AG04449 (cell line): ENCODE measurements at regions not wholly inside any gene's neighbourhood (a gene's known extent, or its start where the extent isn't known, plus 50 kb on each side); places are given as distances from the start of the nearest gene placed in this dataset.
"Not testable (repeated sequence)": the region's sequence is repeated elsewhere in the genome, so short reads cannot be mapped to it uniquely, and the experiment has no call there.

ENCODE experiments used
- CTCF ChIA-PET: fragments of 350-600 bp; formaldehyde crosslinking; extraction: SDS; loops from one replicate; lab custom pipeline; 2021; ENCODE audit warnings: antibody characterized with exemption; lab: Yijun Ruan, JAX
- POLR2A ChIA-PET: fragments of 400-600, 350-600 bp; formaldehyde crosslinking; extraction: SDS; loops from one replicate; lab custom pipeline; 2020; ENCODE audit warnings: antibody characterized with exemption, inconsistent platforms; lab: Yijun Ruan, JAX
- DNase-seq: peaks from one replicate; pipeline ENCODE4 v3.0.0-alpha.2; 2010; ENCODE audit warnings: low read depth, low spot score
- H3K4me3 ChIP-seq: 2 replicates; pipeline ENCODE4 v1.5.1; 2011; ENCODE audit warnings: low read depth, mild to moderate bottlenecking, control low read depth, low read length
- CTCF ChIP-seq: IDR thresholded peaks from one replicate; pipeline ENCODE4 v1.5.1; 2011; ENCODE audit warnings: mild to moderate bottlenecking, moderate library complexity, low read length, control low read depth, inconsistent platforms; ENCODE audit not compliant: insufficient read depth; ENCODE audit errors: missing control alignments

- POLR2A ChIA-PET = no interaction called here
- CTCF ChIA-PET = no interaction called here
- DNase-seq = no peak
- no peak overlapping the region for H3K4me3 ChIP-seq
- TF ChIP-seq CTCF = no peak
Observed at GRCh38 chr4:66794390-66795034, 750.8 kb downstream of the CENPC start.

GRCh38 chr4:66791686-66792085 lies 753.6 kb downstream of the CENPC start:
- no peak overlapping the region for H3K4me3 ChIP-seq
- TF ChIP-seq CTCF = no peak
- ChIA-PET CTCF (no interaction called here), POLR2A (no interaction called here)
- no peak for DNase-seq

GRCh38 chr4:66785479-66785878 lies 759.8 kb downstream of the CENPC start:
- CTCF ChIA-PET = no interaction called here
- TF ChIP-seq CTCF = no peak
- no peak overlapping the region for H3K4me3 ChIP-seq
- DNase-seq = no peak
- POLR2A ChIA-PET = no interaction called here

GRCh38 chr4:66782751-66783150 lies 762.6 kb downstream of the CENPC start:
- DNase-seq, CTCF ChIA-PET, POLR2A ChIA-PET: not testable (repeated sequence)

GRCh38 chr4:66777097-66777496 lies 768.2 kb downstream of the CENPC start:
- no peak for TF ChIP-seq CTCF
- POLR2A ChIA-PET = no interaction called here
- DNase-seq = no peak
- no peak overlapping the region for H3K4me3 ChIP-seq
- CTCF ChIA-PET = no interaction called here

More at GRCh38 chr4:66782751-66783150, 762.6 kb downstream of the CENPC start:
- not testable (repeated sequence) for H3K4me3 ChIP-seq

- no peak for TF ChIP-seq CTCF
- CTCF ChIA-PET = no interaction called here
Observed at GRCh38 chr4:66769441-66769840, 775.9 kb downstream of the CENPC start.

GRCh38 chr4:66767442-66767841 lies 777.9 kb downstream of the CENPC start:
- ChIA-PET POLR2A (no interaction called here), CTCF (no interaction called here)
- no peak for DNase-seq
- no peak for TF ChIP-seq CTCF
- H3K4me3 ChIP-seq = no peak overlapping the region

More at GRCh38 chr4:66769441-66769840, 775.9 kb downstream of the CENPC start:
- DNase-seq = no peak
- H3K4me3 ChIP-seq = no peak overlapping the region
- POLR2A ChIA-PET = no interaction called here
